HEK293T (cell line): ENCODE measurements at regions not wholly inside any gene's neighbourhood (a gene's known extent, or its start where the extent isn't known, plus 50 kb on each side); places are given as distances from the start of the nearest gene placed in this dataset.

Experiments
- ARNT ChIP-seq: fragments of 450-650 bp; IDR thresholded peaks from 2 replicates; pipeline ENCODE4 v1.6.1; 2017; ENCODE audit warnings: mild to moderate bottlenecking
- BHLHE40 ChIP-seq: fragments of 450-650 bp; IDR thresholded peaks from 2 replicates; pipeline ENCODE4 v1.6.1; 2016; ENCODE audit warnings: mild to moderate bottlenecking, moderate library complexity, borderline replicate concordance
- CTBP1 ChIP-seq: fragments of 450-650 bp; IDR thresholded peaks from 2 replicates; pipeline ENCODE4 v1.6.1; 2016; ENCODE audit warnings: borderline replicate concordance
- FOXA1 ChIP-seq: fragments of 450-650 bp; IDR thresholded peaks from 2 replicates; pipeline ENCODE4 v1.6.1; 2016; ENCODE audit warnings: mild to moderate bottlenecking
- FOXK2 ChIP-seq: fragments of 450-650 bp; IDR thresholded peaks from 2 replicates; pipeline ENCODE4 v1.6.1; 2016; ENCODE audit warnings: mild to moderate bottlenecking
- FOXM1 ChIP-seq: fragments of 450-650 bp; IDR thresholded peaks from 2 replicates; pipeline ENCODE4 v1.6.1; 2017; ENCODE audit warnings: mild to moderate bottlenecking, borderline replicate concordance
- HDGF ChIP-seq: fragments of 450-650 bp; IDR thresholded peaks from 2 replicates; pipeline ENCODE4 v1.6.1; 2017; ENCODE audit warnings: antibody characterized with exemption, borderline replicate concordance
- L3MBTL2 ChIP-seq: fragments of 450-650 bp; conservative IDR thresholded peaks from 2 replicates; pipeline ENCODE4 v1.6.1; 2016; ENCODE audit warnings: mild to moderate bottlenecking
- LEF1 ChIP-seq: fragments of 450-650 bp; IDR thresholded peaks from 2 replicates; pipeline ENCODE4 v1.6.1; 2017; ENCODE audit warnings: mild to moderate bottlenecking, borderline replicate concordance
- NFRKB ChIP-seq: fragments of 450-650 bp; IDR thresholded peaks from 2 replicates; pipeline ENCODE4 v1.6.1; 2016; ENCODE audit warnings: mild to moderate bottlenecking, moderate library complexity
- PKNOX1 ChIP-seq: fragments of 450-650 bp; IDR thresholded peaks from 2 replicates; pipeline ENCODE4 v1.6.1; 2016
- SP1 ChIP-seq: fragments of 450-650 bp; IDR thresholded peaks from 2 replicates; pipeline ENCODE4 v1.6.1; 2017
- SUZ12 ChIP-seq: fragments of 450-650 bp; IDR thresholded peaks from 2 replicates; pipeline ENCODE4 v1.6.1; 2016; ENCODE audit warnings: mild to moderate bottlenecking
- ZNF384 ChIP-seq: fragments of 450-650 bp; IDR thresholded peaks from 2 replicates; pipeline ENCODE4 v1.6.1; 2016

GRCh38 chr10:8304861-8305260 lies 250.4 kb downstream of the GATA3 start:
- TF ChIP-seq FOXM1 (no peak), NFRKB (no peak), SP1 (no peak), CTBP1 (no peak), FOXK2 (no peak), ARNT (no peak), PKNOX1 (no peak), SUZ12 (no peak), HDGF (no peak), L3MBTL2 (no peak), LEF1 (no peak), ZNF384 (no peak), FOXA1 (no peak), BHLHE40 (no peak)
